WTC11 (cell line): ENCODE measurements at regions not wholly inside any gene's neighbourhood (a gene's known extent, or its start where the extent isn't known, plus 50 kb on each side); places are given as distances from the start of the nearest gene placed in this dataset.

Source experiments
- ATAC-seq: fragments of 200-7000 bp; cut with Tn5 transposase; 2 replicates; pipeline ENCODE4 v1.10.0; 2021; ENCODE audit warnings: mild to moderate bottlenecking, moderate library complexity
- CTCF ChIA-PET: fragments of 300-600 bp; sonication (Branson Sonifier 250); formaldehyde crosslinking; loops from one replicate; lab custom pipeline; 2021; ENCODE audit warnings: antibody characterized with exemption; lab: Charles Lee
- POLR2A ChIA-PET: fragments of 350-600 bp; sonication (Branson Sonifier 250); formaldehyde crosslinking; loops from one replicate; lab custom pipeline; 2021; ENCODE audit warnings: antibody characterized with exemption; lab: Charles Lee
- DNase-seq: peaks from one replicate; pipeline ENCODE4 v3.0.0; 2021; ENCODE audit warnings: low spot score
- H3K27ac Mint-ChIP-seq: 2 replicates; pipeline ENCODE4 v1.8.0; 2021; ENCODE audit warnings: mixed read lengths
- H3K27me3 Mint-ChIP-seq: 2 replicates; pipeline ENCODE4 v1.8.0; 2021; ENCODE audit warnings: low read depth, mild to moderate bottlenecking, moderate library complexity, mixed read lengths
- H3K36me3 Mint-ChIP-seq: 2 replicates; pipeline ENCODE4 v1.8.0; 2021; ENCODE audit warnings: mixed read lengths
- H3K4me1 Mint-ChIP-seq: 2 replicates; pipeline ENCODE4 v1.8.0; 2022; ENCODE audit warnings: mixed read lengths
- H3K4me3 Mint-ChIP-seq: 2 replicates; pipeline ENCODE4 v1.8.0; 2021; ENCODE audit warnings: mild to moderate bottlenecking, moderate library complexity, mixed read lengths
- H3K9me3 Mint-ChIP-seq: 2 replicates; pipeline ENCODE4 v1.8.0; 2021; ENCODE audit warnings: mixed read lengths
- AFF4 ChIP-seq: sonication (generic); formaldehyde crosslinking; IDR thresholded peaks from 2 replicates; pipeline ENCODE4 v1.8.1; 2023; ENCODE audit warnings: mild to moderate bottlenecking, missing genetic modification reagents, borderline replicate concordance
- ATF2 ChIP-seq: sonication (generic); formaldehyde crosslinking; IDR thresholded peaks from 2 replicates; pipeline ENCODE4 v1.8.1; 2022; ENCODE audit warnings: low read depth, missing genetic modification reagents, borderline replicate concordance
- CTCF ChIP-seq: fragments of 200-600 bp; IDR thresholded peaks from 2 replicates; pipeline ENCODE4 v1.8.0; 2022; ENCODE audit warnings: antibody characterized with exemption
- ERG ChIP-seq: fragments of 250-450 bp; sonication (Bioruptor Pico); IDR thresholded peaks from 2 replicates; pipeline ENCODE4 v1.8.0; 2021; ENCODE audit warnings: mild to moderate bottlenecking
- FOXK1 ChIP-seq: sonication (generic); formaldehyde crosslinking; IDR thresholded peaks from 2 replicates; pipeline ENCODE4 v1.8.0; 2022; ENCODE audit warnings: mild to moderate bottlenecking, moderate library complexity, missing genetic modification reagents
- FOXP1 ChIP-seq: sonication (generic); formaldehyde crosslinking; IDR thresholded peaks from 2 replicates; pipeline ENCODE4 v1.8.0; 2022; ENCODE audit warnings: missing genetic modification reagents, mild to moderate bottlenecking, moderate library complexity, borderline replicate concordance
- HMGA2 ChIP-seq: fragments of 250-450 bp; sonication (Bioruptor Pico); IDR thresholded peaks from 2 replicates; pipeline ENCODE4 v1.4.0; 2021; ENCODE audit warnings: mild to moderate bottlenecking, moderate library complexity
- IRF2 ChIP-seq: sonication (generic); formaldehyde crosslinking; IDR thresholded peaks from 2 replicates; pipeline ENCODE4 v1.8.0; 2022; ENCODE audit warnings: low read depth, missing genetic modification reagents, borderline replicate concordance
- JUN ChIP-seq: sonication (generic); formaldehyde crosslinking; IDR thresholded peaks from 2 replicates; pipeline ENCODE4 v1.8.0; 2023; ENCODE audit warnings: mild to moderate bottlenecking, missing genetic modification reagents
- KAT7 ChIP-seq: sonication (generic); formaldehyde crosslinking; IDR thresholded peaks from 2 replicates; pipeline ENCODE4 v1.8.1; 2023; ENCODE audit warnings: missing genetic modification reagents, mild to moderate bottlenecking, borderline replicate concordance
- MAX ChIP-seq: sonication (generic); formaldehyde crosslinking; IDR thresholded peaks from 2 replicates; pipeline ENCODE4 v1.8.0; 2022; ENCODE audit warnings: mild to moderate bottlenecking, missing genetic modification reagents
- MXD4 ChIP-seq: fragments of 250-450 bp; sonication (Bioruptor Pico); IDR thresholded peaks from 2 replicates; pipeline ENCODE4 v1.8.0; 2021; ENCODE audit warnings: mild to moderate bottlenecking, moderate library complexity, borderline replicate concordance
- NR2C2 ChIP-seq: sonication (generic); formaldehyde crosslinking; IDR thresholded peaks from 2 replicates; pipeline ENCODE4 v1.8.0; 2022; ENCODE audit warnings: mild to moderate bottlenecking, missing genetic modification reagents
- OVOL2 ChIP-seq: fragments of 250-450 bp; sonication (Bioruptor Pico); IDR thresholded peaks from 2 replicates; pipeline ENCODE4 v1.9.0; 2021; ENCODE audit warnings: mild to moderate bottlenecking, borderline replicate concordance
- SMAD3 ChIP-seq: sonication (generic); formaldehyde crosslinking; IDR thresholded peaks from 2 replicates; pipeline ENCODE4 v1.8.0; 2022; ENCODE audit warnings: missing genetic modification reagents, mild to moderate bottlenecking, borderline replicate concordance
- TCF7 ChIP-seq: sonication (generic); formaldehyde crosslinking; IDR thresholded peaks from 2 replicates; pipeline ENCODE4 v1.8.0; 2022; ENCODE audit warnings: mild to moderate bottlenecking, low read depth, missing genetic modification reagents, moderate library complexity
- USF2 ChIP-seq: sonication (generic); formaldehyde crosslinking; IDR thresholded peaks from 2 replicates; pipeline ENCODE4 v1.8.1; 2023; ENCODE audit warnings: mild to moderate bottlenecking, missing genetic modification reagents, moderate library complexity
- ZNF138 ChIP-seq: sonication (generic); formaldehyde crosslinking; conservative IDR thresholded peaks from 2 replicates; pipeline ENCODE4 v1.8.1; 2022; ENCODE audit warnings: mild to moderate bottlenecking, moderate library complexity, missing genetic modification reagents
- ZNF232 ChIP-seq: sonication (generic); formaldehyde crosslinking; IDR thresholded peaks from 2 replicates; pipeline ENCODE4 v1.8.0; 2022; ENCODE audit warnings: mild to moderate bottlenecking, missing genetic modification reagents
- ZNF281 ChIP-seq: sonication (generic); formaldehyde crosslinking; IDR thresholded peaks from 2 replicates; pipeline ENCODE4 v1.8.0; 2023; ENCODE audit warnings: mild to moderate bottlenecking, missing genetic modification reagents
- ZNF317 ChIP-seq: sonication (generic); formaldehyde crosslinking; IDR thresholded peaks from 2 replicates; pipeline ENCODE4 v1.8.1; 2023; ENCODE audit warnings: low read depth, mild to moderate bottlenecking, moderate library complexity, missing genetic modification reagents, borderline replicate concordance

GRCh38 chr7:24042028-24042427 lies 242.0 kb upstream of the NPY start:
- no peak for TF ChIP-seq FOXK1 (CRISPR knock-in tag)
- no peak for TF ChIP-seq NR2C2 (CRISPR knock-in tag)
- TF ChIP-seq MXD4 (CRISPR knock-in tag): no peak
- no peak for TF ChIP-seq AFF4 (CRISPR knock-in tag)
- no peak for TF ChIP-seq IRF2 (CRISPR knock-in tag)
- TF ChIP-seq FOXP1 (CRISPR knock-in tag): no peak
- no peak for TF ChIP-seq ZNF232 (CRISPR knock-in tag)
- TF ChIP-seq CTCF: no peak
- no peak for TF ChIP-seq ATF2 (CRISPR knock-in tag)
- no peak for TF ChIP-seq JUN (CRISPR knock-in tag)
- no peak for TF ChIP-seq ZNF317 (CRISPR knock-in tag)
- POLR2A ChIA-PET: no interaction called here
- H3K4me1 Mint-ChIP-seq: peaks cover 7% of the 10 kb centered on the region; the same call in 1 of the 2 replicates
- DNase-seq (no peak), ATAC-seq (no peak)
- peaks cover 4% of the 10 kb centered on the region for H3K27me3 Mint-ChIP-seq
- no peak overlapping the region for H3K27ac Mint-ChIP-seq
- H3K4me3 Mint-ChIP-seq: no peak overlapping the region
- peaks cover 8% of the 10 kb centered on the region for H3K36me3 Mint-ChIP-seq
- peaks cover 14% of the 10 kb centered on the region for H3K9me3 Mint-ChIP-seq
- CTCF ChIA-PET: no interaction called here

- Mint-ChIP-seq H3K4me1 (peaks cover 12% of the 10 kb centered on the region), H3K4me3 (no peak overlapping the region), H3K27me3 (peaks cover 4% of the 10 kb centered on the region), H3K36me3 (peaks cover 7% of the 10 kb centered on the region), H3K27ac (no peak overlapping the region), H3K9me3 (peaks cover 20% of the 10 kb centered on the region)
- POLR2A ChIA-PET: no interaction called here
- no peak for ATAC-seq
- no peak for DNase-seq
- CTCF ChIA-PET: no interaction called here
- TF ChIP-seq SMAD3 (no peak), USF2 (no peak), TCF7 (CRISPR knock-in tag) (no peak), KAT7 (CRISPR knock-in tag) (no peak), MAX (CRISPR knock-in tag) (no peak), ZNF281 (CRISPR knock-in tag) (no peak), HMGA2 (CRISPR knock-in tag) (no peak), ZNF138 (CRISPR knock-in tag) (no peak), IRF2 (CRISPR knock-in tag) (no peak), JUN (CRISPR knock-in tag) (no peak), ERG (CRISPR knock-in tag) (no peak), OVOL2 (CRISPR knock-in tag) (no peak)
Observed at GRCh38 chr7:24049296-24049695, 234.7 kb upstream of the NPY start.
